Fibroblast of pulmonary artery (primary cell): ENCODE measurements at regions not wholly inside any gene's neighbourhood (a gene's known extent, or its start where the extent isn't known, plus 50 kb on each side); places are given as distances from the start of the nearest gene placed in this dataset.

Experiments
- DNase-seq: peaks from one replicate; pipeline ENCODE4 v3.0.0-alpha.2; 2010; ENCODE audit warnings: low read depth
- H3K4me3 ChIP-seq: replicated peaks from 2 replicates; pipeline ENCODE4 v1.5.1; 2011; ENCODE audit warnings: low read depth, mild to moderate bottlenecking, control low read depth, low read length, moderate library complexity
- TF ChIP-seq, protein P1 (sequence below): IDR thresholded peaks from 2 replicates; pipeline ENCODE4 v1.5.1; 2011; ENCODE audit warnings: mild to moderate bottlenecking, control low read depth, low read length, inconsistent platforms; ENCODE audit errors: missing control alignments

- TF ChIP-seq, protein P1, sequence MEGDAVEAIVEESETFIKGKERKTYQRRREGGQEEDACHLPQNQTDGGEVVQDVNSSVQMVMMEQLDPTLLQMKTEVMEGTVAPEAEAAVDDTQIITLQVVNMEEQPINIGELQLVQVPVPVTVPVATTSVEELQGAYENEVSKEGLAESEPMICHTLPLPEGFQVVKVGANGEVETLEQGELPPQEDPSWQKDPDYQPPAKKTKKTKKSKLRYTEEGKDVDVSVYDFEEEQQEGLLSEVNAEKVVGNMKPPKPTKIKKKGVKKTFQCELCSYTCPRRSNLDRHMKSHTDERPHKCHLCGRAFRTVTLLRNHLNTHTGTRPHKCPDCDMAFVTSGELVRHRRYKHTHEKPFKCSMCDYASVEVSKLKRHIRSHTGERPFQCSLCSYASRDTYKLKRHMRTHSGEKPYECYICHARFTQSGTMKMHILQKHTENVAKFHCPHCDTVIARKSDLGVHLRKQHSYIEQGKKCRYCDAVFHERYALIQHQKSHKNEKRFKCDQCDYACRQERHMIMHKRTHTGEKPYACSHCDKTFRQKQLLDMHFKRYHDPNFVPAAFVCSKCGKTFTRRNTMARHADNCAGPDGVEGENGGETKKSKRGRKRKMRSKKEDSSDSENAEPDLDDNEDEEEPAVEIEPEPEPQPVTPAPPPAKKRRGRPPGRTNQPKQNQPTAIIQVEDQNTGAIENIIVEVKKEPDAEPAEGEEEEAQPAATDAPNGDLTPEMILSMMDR = no peak
- H3K4me3 ChIP-seq = no peak overlapping the region
- peak; percentile 54 for DNase-seq
Measured at GRCh38 chr15:47409038-47409437, 308.3 kb upstream of the SEMA6D start.

DNA sequence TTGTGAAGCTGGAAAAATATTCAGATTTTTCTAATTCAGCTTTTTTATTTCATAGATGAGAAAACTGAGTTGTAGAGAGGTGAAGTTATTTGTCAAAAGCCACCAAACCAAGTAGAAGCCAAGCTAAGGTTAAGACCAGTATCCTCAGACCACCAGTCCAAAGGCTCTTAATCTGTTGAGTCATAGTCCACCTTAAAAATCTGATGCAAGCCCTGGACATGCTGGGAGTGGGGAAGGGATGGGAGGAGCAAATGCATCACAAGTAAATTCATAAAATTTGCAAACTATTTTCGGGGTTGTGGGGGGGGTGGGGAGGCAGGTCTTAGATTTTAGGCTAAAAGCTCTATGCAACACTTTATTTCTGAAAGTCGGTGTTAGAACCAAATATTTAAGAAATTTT lies 307.7 kb upstream of the SEMA6D start:
- no peak overlapping the region for H3K4me3 ChIP-seq
- peak; percentile 45 for DNase-seq
- TF ChIP-seq, protein P1 = no peak

GRCh38 chr15:47410247-47410646 lies 307.1 kb upstream of the SEMA6D start:
- TF ChIP-seq, protein P1 = no peak
- DNase-seq = no peak
- no peak overlapping the region for H3K4me3 ChIP-seq

DNA sequence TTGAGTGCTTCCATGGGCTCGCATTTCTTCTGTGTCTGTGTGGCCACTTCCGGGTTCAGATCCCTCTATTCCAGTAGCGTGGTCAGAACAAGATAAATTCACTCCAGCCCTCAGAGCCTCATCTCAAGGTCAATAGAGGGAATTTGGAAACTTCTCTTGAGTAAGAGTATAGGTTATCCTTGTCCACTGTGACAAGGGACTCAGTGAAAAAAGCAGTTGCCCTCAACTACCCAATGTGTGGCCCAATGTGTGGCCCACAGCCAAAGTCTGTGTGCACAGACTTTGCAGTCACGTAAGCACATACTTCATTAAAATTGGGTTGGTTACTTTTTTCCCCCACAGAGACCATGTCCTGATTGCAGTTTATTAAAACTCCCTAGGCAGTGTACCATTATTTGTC lies 305.6 kb upstream of the SEMA6D start:
- TF ChIP-seq, protein P1 = no peak
- H3K4me3 ChIP-seq = no peak overlapping the region
- DNase-seq = no peak

DNA sequence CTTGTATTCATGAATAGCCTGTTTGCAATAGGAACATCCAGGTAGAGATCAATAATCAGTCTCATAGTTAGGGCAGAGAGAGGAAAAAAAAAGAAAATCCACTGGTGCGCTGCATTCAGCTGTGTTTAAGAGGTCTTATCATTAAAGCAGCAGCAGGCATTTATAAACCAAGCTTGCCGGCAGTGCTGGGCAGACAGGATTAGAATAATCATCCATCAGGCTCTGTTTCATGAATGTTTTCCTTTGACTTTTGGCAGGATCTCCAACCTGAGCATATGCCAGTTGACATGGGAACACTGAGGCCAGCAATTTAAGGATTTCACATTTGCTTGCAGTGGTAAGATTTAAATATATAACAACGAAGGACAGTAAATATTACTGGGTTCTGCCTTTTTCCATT lies 305.2 kb upstream of the SEMA6D start:
- H3K4me3 ChIP-seq = no peak overlapping the region
- DNase-seq = peak; percentile 16
- TF ChIP-seq, protein P1 = no peak

GRCh38 chr15:47412802-47413201 lies 304.5 kb upstream of the SEMA6D start:
- H3K4me3 ChIP-seq = no peak overlapping the region
- DNase-seq = no peak
- TF ChIP-seq, protein P1 = no peak

DNA sequence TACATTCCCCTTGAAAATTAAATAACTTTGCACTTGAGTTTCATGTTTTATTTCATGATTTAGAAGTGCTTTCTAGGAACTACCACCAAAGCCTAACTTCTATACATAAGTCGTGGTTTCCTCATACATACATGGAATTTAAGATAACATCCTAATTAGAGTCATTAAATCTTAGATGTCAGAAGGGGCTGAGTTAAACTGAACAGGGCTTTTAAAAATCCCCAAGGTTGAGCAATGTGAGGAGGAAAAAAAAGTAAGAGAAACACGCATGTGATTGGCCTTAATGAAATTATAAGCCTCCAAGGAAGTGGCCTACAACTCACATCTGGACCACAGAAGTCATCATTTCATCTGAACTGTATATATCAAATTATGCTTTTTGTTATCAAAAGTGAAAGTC lies 303.1 kb upstream of the SEMA6D start:
- no peak for DNase-seq
- no peak overlapping the region for H3K4me3 ChIP-seq
- TF ChIP-seq, protein P1 = no peak
